Activated CD4-positive, alpha-beta T cell treated with anti-CD3 and anti-CD28 coated beads, Interleukin-2, amount 50 U/mL, for 24 hours (primary cell): ENCODE measurements at regions not wholly inside any gene's neighbourhood (a gene's known extent, or its start where the extent isn't known, plus 50 kb on each side); places are given as distances from the start of the nearest gene placed in this dataset.
"Not testable (repeated sequence)": the region's sequence is repeated elsewhere in the genome, so short reads cannot be mapped to it uniquely, and the experiment has no call there.

Source experiments
- DNase-seq, 2 donors: peaks; one replicate each; pipeline ENCODE4 v3.0.0-alpha.2; 2020; ENCODE audit warnings: low read depth in 1 of 2, low spot score in 1 of 2

- DNase-seq, result no peak
These were observed 111.1 kb downstream of the KLF8 start for GRCh38 chrX:56343219-56343618.

- DNase-seq, result no peak
These were observed 111.5 kb downstream of the KLF8 start for GRCh38 chrX:56343664-56344063.

GRCh38 chrX:56358145-56358544 is 126.0 kb downstream of the KLF8 start:
- not testable (repeated sequence) for DNase-seq

- not testable (repeated sequence) for DNase-seq
These were observed 133.0 kb downstream of the KLF8 start for GRCh38 chrX:56365171-56365570.

- no peak for DNase-seq
These were observed 134.7 kb downstream of the KLF8 start for GRCh38 chrX:56366901-56367300.

- DNase-seq, result no peak
These were observed 136.8 kb downstream of the KLF8 start for GRCh38 chrX:56368962-56369361.

GRCh38 chrX:56379984-56380780 is 148.0 kb downstream of the KLF8 start:
- not testable (repeated sequence) for DNase-seq

GRCh38 chrX:56382278-56382677 is 150.1 kb downstream of the KLF8 start:
- DNase-seq, result no peak

- no peak for DNase-seq
These were observed 153.2 kb downstream of the KLF8 start for GRCh38 chrX:56385336-56385735.

- DNase-seq, result no peak
These were observed 153.8 kb downstream of the KLF8 start for GRCh38 chrX:56385960-56386359.

- DNase-seq, result peak in 1 of 2 donors; percentile 1
These were observed 165.5 kb downstream of the KLF8 start for GRCh38 chrX:56397636-56398035.

GRCh38 chrX:56402207-56402606 is 161.2 kb upstream of the UBQLN2 start:
- DNase-seq, result no peak

- no peak for DNase-seq
These were observed 133.8 kb upstream of the UBQLN2 start for GRCh38 chrX:56429581-56429980.

GRCh38 chrX:56451981-56452380 is 111.4 kb upstream of the UBQLN2 start:
- DNase-seq, result not testable (repeated sequence)

GRCh38 chrX:56462389-56462788 is 101.0 kb upstream of the UBQLN2 start:
- no peak for DNase-seq

- no peak for DNase-seq
These were observed 95.0 kb upstream of the UBQLN2 start for GRCh38 chrX:56468441-56468840.

- not testable (repeated sequence) for DNase-seq
These were observed 68.5 kb upstream of the UBQLN2 start for GRCh38 chrX:56494923-56495322.

GRCh38 chrX:56498756-56499155 is 64.7 kb upstream of the UBQLN2 start:
- no peak for DNase-seq

GRCh38 chrX:56499372-56499771 is 64.1 kb upstream of the UBQLN2 start:
- DNase-seq, result no peak

- DNase-seq, result no peak
These were observed 59.3 kb upstream of the UBQLN2 start for GRCh38 chrX:56503941-56504673.

GRCh38 chrX:56505866-56506265 is 57.6 kb upstream of the UBQLN2 start:
- no peak for DNase-seq
